Osteoblast (primary cell): ENCODE measurements at regions not wholly inside any gene's neighbourhood (a gene's known extent, or its start where the extent isn't known, plus 50 kb on each side); places are given as distances from the start of the nearest gene placed in this dataset.

Source experiments
- DNase-seq: peaks from one replicate; pipeline ENCODE4 v3.0.0; 2011; ENCODE audit warnings: low spot score, mixed read lengths; ENCODE audit not compliant: insufficient read length; ENCODE audit errors: missing footprints
- H2AFZ ChIP-seq: 2 replicates; pipeline ENCODE4 v1.6.0; 2011; ENCODE audit warnings: mild to moderate bottlenecking, low read length
- H3K27ac ChIP-seq: 2 replicates; pipeline ENCODE4 v1.5.1; 2011; ENCODE audit warnings: mild to moderate bottlenecking, low read depth, low read length, moderate library complexity
- H3K27me3 ChIP-seq: 2 replicates; pipeline ENCODE4 v1.6.0; 2012; ENCODE audit warnings: mild to moderate bottlenecking, control low read depth, inconsistent platforms, low read length, moderate library complexity; ENCODE audit not compliant: insufficient read depth
- H3K36me3 ChIP-seq: 2 replicates; pipeline ENCODE4 v1.5.1; 2011; ENCODE audit warnings: mild to moderate bottlenecking, low read length, control low read depth, moderate library complexity; ENCODE audit not compliant: insufficient read depth
- H3K4me1 ChIP-seq: 2 replicates; pipeline ENCODE4 v1.5.1; 2011; ENCODE audit warnings: mild to moderate bottlenecking, low read length, control low read depth, moderate library complexity; ENCODE audit not compliant: insufficient read depth
- H3K4me2 ChIP-seq: 2 replicates; pipeline ENCODE4 v1.6.0; 2011; ENCODE audit warnings: mild to moderate bottlenecking, low read length; ENCODE audit not compliant: insufficient read depth
- H3K4me3 ChIP-seq: fragments of 200-600 bp; sonication (generic); 3 replicates; pipeline ENCODE4 v1.5.1; 2012; ENCODE audit warnings: mild to moderate bottlenecking, low read length, inconsistent platforms; ENCODE audit not compliant: insufficient read depth
- H3K79me2 ChIP-seq: 2 replicates; pipeline ENCODE4 v1.6.0; 2012; ENCODE audit warnings: mild to moderate bottlenecking, low read length, control low read depth, inconsistent platforms; ENCODE audit not compliant: insufficient read depth
- H3K9me3 ChIP-seq: 2 replicates; pipeline ENCODE4 v1.5.1; 2011; ENCODE audit warnings: low read depth, low read length, control low read depth
- H4K20me1 ChIP-seq: 2 replicates; pipeline ENCODE4 v1.6.0; 2012; ENCODE audit warnings: mild to moderate bottlenecking, low read length, control low read depth; ENCODE audit not compliant: insufficient read depth
- CTCF ChIP-seq: IDR thresholded peaks from 2 replicates; pipeline ENCODE4 v1.5.1; 2011; ENCODE audit warnings: mild to moderate bottlenecking, low read depth, low read length, moderate library complexity; ENCODE audit errors: extremely low read depth

GRCh38 chr5:4553130-4553529 lies 587.0 kb upstream of the ADAMTS16 start:
- Histone ChIP-seq H4K20me1 (no peaks in the 10 kb centered on the region), H3K9me3 (peaks cover 2% of the 10 kb centered on the region), H3K4me1 (no peaks in the 10 kb centered on the region), H3K36me3 (no peaks in the 10 kb centered on the region), H3K4me2 (no peak overlapping the region), H3K4me3 (no peak overlapping the region), H3K27me3 (no peaks in the 10 kb centered on the region), H3K27ac (no peak overlapping the region), H3K79me2 (no peaks in the 10 kb centered on the region), H2AFZ (no peak overlapping the region)
- no peak for DNase-seq
- no peak for TF ChIP-seq CTCF

GRCh38 chr5:4553978-4554377 lies 586.2 kb upstream of the ADAMTS16 start:
- TF ChIP-seq CTCF = no peak
- no peaks in the 10 kb centered on the region for H3K27me3 ChIP-seq
- H3K27ac ChIP-seq = no peak overlapping the region
- H3K4me3 ChIP-seq = no peak overlapping the region
- H4K20me1 ChIP-seq = no peaks in the 10 kb centered on the region
- no peaks in the 10 kb centered on the region for H3K36me3 ChIP-seq
- H3K9me3 ChIP-seq = peaks cover 2% of the 10 kb centered on the region
- no peak for DNase-seq
- H3K79me2 ChIP-seq = no peaks in the 10 kb centered on the region
- H3K4me2 ChIP-seq = no peak overlapping the region
- H2AFZ ChIP-seq = no peak overlapping the region
- no peaks in the 10 kb centered on the region for H3K4me1 ChIP-seq

GRCh38 chr5:4555725-4556285 lies 584.3 kb upstream of the ADAMTS16 start:
- no peaks in the 10 kb centered on the region for H3K79me2 ChIP-seq
- H3K4me3 ChIP-seq = no peak overlapping the region
- H3K9me3 ChIP-seq = no peaks in the 10 kb centered on the region
- no peaks in the 10 kb centered on the region for H3K27me3 ChIP-seq
- H3K36me3 ChIP-seq = no peaks in the 10 kb centered on the region
- no peak overlapping the region for H3K4me2 ChIP-seq
- H2AFZ ChIP-seq = no peak overlapping the region
- TF ChIP-seq CTCF = no peak
- H3K27ac ChIP-seq = no peak overlapping the region
- no peaks in the 10 kb centered on the region for H3K4me1 ChIP-seq
- H4K20me1 ChIP-seq = no peaks in the 10 kb centered on the region
- no peak for DNase-seq

- no peak for DNase-seq
- TF ChIP-seq CTCF = no peak
- no peak overlapping the region for H2AFZ ChIP-seq
- no peaks in the 10 kb centered on the region for H3K27me3 ChIP-seq
- no peak overlapping the region for H3K27ac ChIP-seq
- H3K36me3 ChIP-seq = no peaks in the 10 kb centered on the region
- H3K4me2 ChIP-seq = no peak overlapping the region
- H3K79me2 ChIP-seq = no peaks in the 10 kb centered on the region
- no peaks in the 10 kb centered on the region for H4K20me1 ChIP-seq
- H3K9me3 ChIP-seq = no peaks in the 10 kb centered on the region
- no peaks in the 10 kb centered on the region for H3K4me1 ChIP-seq
- H3K4me3 ChIP-seq = no peak overlapping the region
Observed at GRCh38 chr5:4561403-4561802, 578.7 kb upstream of the ADAMTS16 start.
